GM10248 (cell line): ENCODE measurements at regions not wholly inside any gene's neighbourhood (a gene's known extent, or its start where the extent isn't known, plus 50 kb on each side); places are given as distances from the start of the nearest gene placed in this dataset.

ENCODE experiments used
- CTCF ChIA-PET: fragments of 300-600 bp; sonication (Branson Sonifier 250); formaldehyde crosslinking; extraction: SDS; loops from one replicate; lab custom pipeline; 2021; ENCODE audit warnings: antibody characterized with exemption; lab: Yijun Ruan, JAX
- POLR2A ChIA-PET: fragments of 350-650 bp; sonication (Branson Sonifier 250); formaldehyde crosslinking; extraction: SDS; loops from one replicate; lab custom pipeline; 2020; ENCODE audit warnings: antibody characterized with exemption; lab: Yijun Ruan, JAX
- DNase-seq: peaks from one replicate; pipeline ENCODE4 v3.0.0; 2012; ENCODE audit errors: extremely low spot score
- TF ChIP-seq, protein P1 (sequence below): IDR thresholded peaks from 2 replicates; pipeline ENCODE4 v1.5.1; 2012; ENCODE audit warnings: mild to moderate bottlenecking, low read depth; ENCODE audit errors: extremely low read depth, missing control alignments, control extremely low read depth

DNA sequence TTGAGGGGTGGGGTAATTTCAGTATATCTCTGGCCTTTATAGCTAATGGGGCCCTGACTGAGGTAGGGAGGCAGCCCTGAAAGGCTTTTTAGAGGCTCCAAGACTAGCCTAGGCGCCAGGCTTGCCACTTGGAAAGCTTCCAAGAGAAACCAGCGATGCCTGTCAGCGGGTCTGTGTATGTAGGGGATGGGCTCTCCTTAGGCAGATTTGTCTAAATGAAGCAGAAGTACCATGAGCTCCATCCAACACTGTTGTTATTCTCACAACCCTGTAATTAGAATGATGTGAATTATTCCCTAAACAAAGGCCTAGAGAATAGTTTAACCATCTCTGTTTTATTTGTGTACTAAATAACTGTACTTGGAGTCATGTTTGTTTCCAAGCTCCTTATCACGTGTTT lies 138.1 kb downstream of the B3GNT2 start:
- DNase-seq: no peak
- CTCF ChIA-PET: interaction anchor here (1.0 to 4.0 kb wide), 8 partner anchors 9 to 77 kb away, joined by 3 to 39 read pairs (median 7); no protein-coding TSS in a partner anchor
- TF ChIP-seq, protein P1, sequence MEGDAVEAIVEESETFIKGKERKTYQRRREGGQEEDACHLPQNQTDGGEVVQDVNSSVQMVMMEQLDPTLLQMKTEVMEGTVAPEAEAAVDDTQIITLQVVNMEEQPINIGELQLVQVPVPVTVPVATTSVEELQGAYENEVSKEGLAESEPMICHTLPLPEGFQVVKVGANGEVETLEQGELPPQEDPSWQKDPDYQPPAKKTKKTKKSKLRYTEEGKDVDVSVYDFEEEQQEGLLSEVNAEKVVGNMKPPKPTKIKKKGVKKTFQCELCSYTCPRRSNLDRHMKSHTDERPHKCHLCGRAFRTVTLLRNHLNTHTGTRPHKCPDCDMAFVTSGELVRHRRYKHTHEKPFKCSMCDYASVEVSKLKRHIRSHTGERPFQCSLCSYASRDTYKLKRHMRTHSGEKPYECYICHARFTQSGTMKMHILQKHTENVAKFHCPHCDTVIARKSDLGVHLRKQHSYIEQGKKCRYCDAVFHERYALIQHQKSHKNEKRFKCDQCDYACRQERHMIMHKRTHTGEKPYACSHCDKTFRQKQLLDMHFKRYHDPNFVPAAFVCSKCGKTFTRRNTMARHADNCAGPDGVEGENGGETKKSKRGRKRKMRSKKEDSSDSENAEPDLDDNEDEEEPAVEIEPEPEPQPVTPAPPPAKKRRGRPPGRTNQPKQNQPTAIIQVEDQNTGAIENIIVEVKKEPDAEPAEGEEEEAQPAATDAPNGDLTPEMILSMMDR: no peak
- POLR2A ChIA-PET: interaction anchor here (0.7 to 1.9 kb wide), 6 partner anchors 12 to 47 kb away, joined by 3 to 11 read pairs (median 4); no protein-coding TSS in a partner anchor

DNA sequence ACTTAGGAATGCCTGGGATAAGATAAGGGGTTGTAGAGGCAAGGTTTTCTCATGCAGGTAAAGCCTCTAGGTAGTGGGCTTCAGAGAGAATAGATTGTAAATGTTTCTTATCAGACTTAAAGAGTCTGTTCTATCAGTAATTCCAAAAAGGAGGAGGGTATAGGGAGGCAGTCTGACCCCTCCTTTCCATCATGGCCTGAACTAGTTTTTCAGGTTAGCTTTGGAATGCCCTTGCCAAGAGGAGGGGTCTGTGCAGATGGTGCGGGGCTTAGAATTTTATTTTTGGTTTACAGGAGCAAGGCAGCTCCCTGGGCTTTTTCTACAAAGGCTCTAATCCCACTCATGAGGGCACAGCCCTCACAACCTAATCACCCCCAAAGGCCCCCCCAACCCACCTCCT lies 135.0 kb downstream of the B3GNT2 start:
- DNase-seq: no peak
- TF ChIP-seq, protein P1: no peak
- CTCF ChIA-PET: interaction anchor here (1.4 to 4.0 kb wide), 4 partner anchors 10 to 17 kb away, joined by 3 to 39 read pairs (median 5); no protein-coding TSS in a partner anchor
- POLR2A ChIA-PET: interaction anchor here (0.7 kb wide), 1 partner anchor 403 kb away, joined by 3 read pairs; no protein-coding TSS in a partner anchor

DNA sequence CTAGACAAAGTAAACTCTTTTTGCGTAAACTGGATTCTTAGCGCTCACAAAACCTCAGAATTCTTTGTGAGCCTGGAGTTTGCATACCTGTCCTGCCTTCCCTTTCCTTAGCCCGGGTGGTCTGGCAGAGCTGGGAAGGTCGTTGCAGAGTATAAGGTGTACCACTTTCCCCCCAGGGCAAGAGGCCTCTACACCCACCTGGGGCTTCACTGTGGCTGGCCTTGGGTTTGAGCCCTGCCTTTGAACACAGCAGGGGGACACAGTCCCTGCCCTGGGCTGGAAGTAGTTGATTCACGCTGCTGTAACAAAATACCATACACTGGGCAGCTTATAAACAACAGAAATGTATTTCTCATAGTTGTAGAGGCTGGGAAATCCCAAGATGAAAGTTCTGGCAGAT lies 133.9 kb downstream of the B3GNT2 start:
- TF ChIP-seq, protein P1: no peak
- ChIA-PET CTCF (interaction anchor here (1.1 to 1.8 kb wide), 5 partner anchors 8 to 16 kb away, joined by 3 to 6 read pairs (median 3); no protein-coding TSS in a partner anchor), POLR2A (no interaction called here)
- no peak for DNase-seq

DNA sequence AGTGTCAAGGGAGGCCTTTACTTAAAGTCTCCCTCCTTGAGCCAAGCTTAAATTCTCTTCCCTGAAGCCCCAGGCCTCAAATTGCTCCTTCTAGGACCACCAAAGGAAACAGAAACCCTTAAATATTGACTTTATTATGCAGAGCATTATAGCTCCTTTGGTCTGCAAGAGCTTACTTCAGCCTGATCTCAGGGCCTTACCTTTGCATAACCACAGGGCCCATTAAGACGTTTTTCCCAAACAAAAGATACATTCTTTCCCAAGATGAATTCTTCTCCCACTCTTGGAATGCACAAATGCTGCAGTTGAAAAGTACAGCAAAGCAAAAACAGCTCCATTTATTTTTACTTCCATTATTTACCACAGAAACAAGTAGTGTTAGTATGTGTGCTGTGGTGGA lies 130.8 kb downstream of the B3GNT2 start:
- TF ChIP-seq, protein P1: no peak
- POLR2A ChIA-PET: no interaction called here
- DNase-seq: no peak
- CTCF ChIA-PET: interaction anchor here (0.8 to 2.5 kb wide), 5 partner anchors 8 to 35 kb away, joined by 3 to 9 read pairs (median 3); no protein-coding TSS in a partner anchor

DNA sequence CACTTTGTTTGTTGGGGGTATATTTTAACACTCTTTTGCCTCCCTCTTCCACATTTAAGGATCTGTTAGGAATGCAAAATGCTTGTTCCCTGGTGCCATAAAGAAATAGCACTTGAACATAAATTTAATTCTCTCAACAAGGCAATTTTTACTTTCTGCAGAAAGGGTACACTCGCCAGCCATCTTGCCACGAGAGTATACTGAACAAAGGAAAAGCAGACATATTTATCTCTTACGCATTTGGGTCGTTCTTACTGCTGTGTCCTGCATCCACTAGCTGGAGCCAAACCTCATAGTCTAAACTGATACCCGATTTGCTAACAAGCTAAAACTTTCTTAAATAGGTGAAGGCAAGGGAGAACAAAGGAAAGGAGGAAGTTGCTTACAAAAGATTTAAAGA lies 129.5 kb downstream of the B3GNT2 start:
- ChIA-PET POLR2A (no interaction called here), CTCF (interaction anchor here (1.2 to 2.5 kb wide), 2 partner anchors 13 to 17 kb away, joined by 3 to 9 read pairs; no protein-coding TSS in a partner anchor)
- TF ChIP-seq, protein P1: no peak
- DNase-seq: no peak

DNA sequence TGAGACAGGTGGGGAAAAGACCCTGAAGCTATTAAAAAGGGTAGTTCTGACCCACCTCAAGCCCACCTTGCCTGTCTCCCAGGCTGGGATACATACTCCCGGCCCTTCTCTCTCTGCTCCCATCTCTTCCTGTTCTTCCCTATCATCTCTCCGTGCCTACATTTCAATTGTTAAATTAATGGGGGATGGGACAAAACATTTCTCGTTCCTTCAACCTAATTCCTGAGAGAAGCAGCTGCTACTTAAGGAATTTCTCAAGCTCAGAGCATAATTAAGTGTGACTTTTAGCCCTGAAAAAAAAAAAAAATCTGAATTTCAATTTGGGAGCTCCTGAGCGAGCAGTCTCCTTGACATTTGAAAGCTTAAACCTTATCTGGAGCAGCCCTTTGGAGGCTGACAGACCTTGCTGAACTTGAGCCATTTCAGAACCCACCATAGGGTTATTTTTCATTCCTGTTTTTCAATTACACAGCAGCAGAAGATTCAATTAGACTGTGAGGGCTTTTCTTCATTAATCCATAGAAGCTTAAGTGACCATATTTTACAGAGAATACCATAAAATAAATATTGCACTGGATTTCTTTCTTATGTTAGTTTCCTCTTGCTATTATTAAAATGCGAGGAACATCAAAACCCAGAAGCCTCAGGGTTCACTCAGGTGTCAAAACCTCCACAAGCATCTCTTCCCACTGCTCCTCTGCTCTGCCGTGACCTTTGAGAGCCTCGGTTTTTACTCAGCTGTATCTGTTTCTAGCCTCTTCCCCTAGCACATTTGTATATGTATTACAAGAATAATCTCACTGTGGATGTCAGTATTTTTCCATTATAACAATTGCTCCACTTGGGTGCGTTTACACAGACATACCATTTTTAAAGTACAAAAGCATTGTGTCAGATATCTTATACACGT lies 125.7 kb downstream of the B3GNT2 start:
- no peak for DNase-seq
- ChIA-PET CTCF (interaction anchor here (0.7 to 6.4 kb wide), 9 partner anchors 8 to 91 kb away, joined by 3 to 39 read pairs (median 3); no protein-coding TSS in a partner anchor), POLR2A (interaction anchor here (0.6 to 3.2 kb wide), 6 partner anchors 10 to 19 kb away, joined by 3 to 16 read pairs (median 4); no protein-coding TSS in a partner anchor)
- TF ChIP-seq, protein P1: no peak
